ENCODE measurements at regions not wholly inside any gene's neighbourhood (a gene's known extent, or its start where the extent isn't known, plus 50 kb on each side); places are given as distances from the start of the nearest gene placed in this dataset.

- Histone ChIP-seq H3K79me2 (no peaks in the 10 kb centered on the region), H3K9ac (no peak overlapping the region), H3K4me3 (ENCODE audit: low read depth, low read length) (no peak overlapping the region), H2AFZ (no peak overlapping the region), H3K4me1 (no peaks in the 10 kb centered on the region), H3K36me3 (ENCODE audit: control insufficient read depth, insufficient read depth, low read length) (no peaks in the 10 kb centered on the region), H3K9me3 (ENCODE audit: control insufficient read depth, low read length) (no peaks in the 10 kb centered on the region), H3K4me2 (ENCODE audit: low read length) (no peak overlapping the region), H3K27ac (no peak overlapping the region), H3K27me3 (ENCODE audit: control insufficient read depth, insufficient read depth, low read length) (no peaks in the 10 kb centered on the region)
- TF ChIP-seq CTCF (IDR thresholded peaks at IDR 0.05) = no peak
Measured at GRCh38 chr16:51391798-51392511, 240.9 kb upstream of the SALL1 start.

DNA sequence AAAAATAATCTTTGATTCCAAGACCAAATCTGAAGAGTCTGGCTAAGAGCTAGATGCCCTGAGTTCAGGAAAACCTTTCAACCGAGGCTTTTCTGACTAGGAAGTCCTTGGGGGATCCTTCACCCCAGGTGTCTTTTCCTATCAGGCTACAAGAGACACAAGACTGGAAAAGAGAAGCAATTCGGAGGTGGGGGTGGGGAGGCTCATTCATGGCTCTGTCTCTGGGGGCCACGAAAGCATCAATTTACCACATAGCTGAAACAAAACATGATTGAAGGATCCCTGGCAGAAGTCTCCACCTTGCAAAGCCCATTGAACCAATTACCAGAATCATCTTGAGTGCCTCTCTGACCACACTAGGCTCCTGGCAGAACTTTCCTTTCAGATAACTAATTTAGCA lies 239.8 kb upstream of the SALL1 start:
- peaks cover 3% of the 10 kb centered on the region for H3K4me1 ChIP-seq
- H3K27me3 ChIP-seq (ENCODE audit: control insufficient read depth, insufficient read depth, low read length) = no peaks in the 10 kb centered on the region
- no peak overlapping the region for H2AFZ ChIP-seq
- H3K4me2 ChIP-seq (ENCODE audit: low read length) = no peak overlapping the region
- no peaks in the 10 kb centered on the region for H3K79me2 ChIP-seq
- H3K9ac ChIP-seq = no peak overlapping the region
- TF ChIP-seq CTCF (IDR thresholded peaks at IDR 0.05) = no peak
- no peak overlapping the region for H3K4me3 ChIP-seq (ENCODE audit: low read depth, low read length)
- H3K9me3 ChIP-seq (ENCODE audit: control insufficient read depth, low read length) = no peaks in the 10 kb centered on the region
- no peak overlapping the region for H3K27ac ChIP-seq
- no peaks in the 10 kb centered on the region for H3K36me3 ChIP-seq (ENCODE audit: control insufficient read depth, insufficient read depth, low read length)

DNA sequence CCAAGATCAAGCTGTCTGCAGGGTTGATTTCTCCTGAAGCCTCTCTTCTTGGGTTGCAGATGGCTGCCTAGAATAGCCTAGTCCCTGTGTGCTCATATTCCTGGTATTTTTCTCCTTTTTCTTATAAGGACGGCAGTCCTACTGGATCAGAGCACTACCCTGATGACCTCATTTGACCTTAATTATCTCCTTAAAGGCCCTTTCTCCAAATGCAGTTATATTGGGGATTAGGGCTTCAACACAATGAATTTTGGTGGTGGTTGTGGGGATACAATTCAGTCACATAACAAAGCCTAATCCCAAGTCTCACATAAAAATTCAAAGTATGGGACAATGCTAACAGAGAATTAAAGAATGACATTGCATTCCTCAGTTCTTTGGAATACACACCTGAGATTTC lies 238.8 kb upstream of the SALL1 start:
- Histone ChIP-seq H3K27ac (no peak overlapping the region), H2AFZ (no peak overlapping the region), H3K4me1 (peaks cover 12% of the 10 kb centered on the region), H3K4me2 (ENCODE audit: low read length) (no peak overlapping the region), H3K4me3 (ENCODE audit: low read depth, low read length) (no peak overlapping the region), H3K9me3 (ENCODE audit: control insufficient read depth, low read length) (no peaks in the 10 kb centered on the region), H3K36me3 (ENCODE audit: control insufficient read depth, insufficient read depth, low read length) (no peaks in the 10 kb centered on the region), H3K79me2 (no peaks in the 10 kb centered on the region), H3K27me3 (ENCODE audit: control insufficient read depth, insufficient read depth, low read length) (no peaks in the 10 kb centered on the region), H3K9ac (no peak overlapping the region)
- no peak for TF ChIP-seq CTCF (IDR thresholded peaks at IDR 0.05)

DNA sequence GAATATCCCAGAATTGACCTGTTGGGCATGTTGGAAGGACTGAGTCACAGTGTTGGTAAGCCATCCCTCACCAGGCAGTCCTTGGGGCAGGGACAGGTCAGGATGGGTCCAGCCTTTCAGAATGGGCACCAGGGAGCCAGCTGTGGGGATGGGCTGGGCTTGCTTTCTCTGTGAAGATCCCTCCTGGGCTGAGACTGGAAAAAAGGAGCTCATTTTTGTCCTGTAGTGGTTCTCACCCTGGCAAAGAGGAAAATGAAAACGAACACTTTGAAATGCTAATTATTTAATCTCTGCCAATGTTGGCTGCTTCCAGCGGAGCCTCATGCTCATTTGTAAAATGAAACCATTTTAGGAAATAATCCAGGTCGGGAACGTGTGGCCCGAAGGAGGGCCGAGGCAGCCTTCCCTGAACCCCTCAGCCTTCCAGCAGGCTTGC lies 237.5 kb upstream of the SALL1 start:
- H3K27ac ChIP-seq = no peak overlapping the region
- H3K9ac ChIP-seq = no peak overlapping the region
- no peaks in the 10 kb centered on the region for H3K27me3 ChIP-seq (ENCODE audit: control insufficient read depth, insufficient read depth, low read length)
- H3K4me3 ChIP-seq (ENCODE audit: low read depth, low read length) = no peak overlapping the region
- H3K36me3 ChIP-seq (ENCODE audit: control insufficient read depth, insufficient read depth, low read length) = no peaks in the 10 kb centered on the region
- no peaks in the 10 kb centered on the region for H3K79me2 ChIP-seq
- H3K9me3 ChIP-seq (ENCODE audit: control insufficient read depth, low read length) = no peaks in the 10 kb centered on the region
- H3K4me1 ChIP-seq = peaks cover 25% of the 10 kb centered on the region
- H2AFZ ChIP-seq = no peak overlapping the region
- no peak overlapping the region for H3K4me2 ChIP-seq (ENCODE audit: low read length)
- no peak for TF ChIP-seq CTCF (IDR thresholded peaks at IDR 0.05)

DNA sequence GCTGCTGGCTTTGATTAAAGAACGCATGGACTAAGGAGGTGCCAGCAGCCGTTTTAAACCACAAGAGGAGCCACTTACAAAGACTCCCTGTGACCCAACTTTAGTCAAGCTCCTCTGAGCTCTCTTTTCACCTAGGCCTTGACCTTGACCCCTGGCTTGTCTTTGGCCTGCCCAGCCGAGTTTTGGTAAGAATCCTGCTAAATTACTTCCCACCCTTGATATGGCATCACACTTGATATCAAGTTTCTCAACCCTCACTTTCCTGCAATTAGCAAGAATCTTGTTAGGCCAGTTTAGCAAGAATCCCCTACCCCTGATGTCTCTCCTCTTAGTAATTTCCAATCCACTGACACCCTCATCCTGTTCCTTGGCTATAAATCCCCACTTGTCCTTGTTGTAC lies 232.8 kb upstream of the SALL1 start:
- H3K27me3 ChIP-seq (ENCODE audit: control insufficient read depth, insufficient read depth, low read length) = no peaks in the 10 kb centered on the region
- no peak overlapping the region for H3K4me3 ChIP-seq (ENCODE audit: low read depth, low read length)
- H3K9me3 ChIP-seq (ENCODE audit: control insufficient read depth, low read length) = peaks cover 3% of the 10 kb centered on the region
- no peaks in the 10 kb centered on the region for H3K36me3 ChIP-seq (ENCODE audit: control insufficient read depth, insufficient read depth, low read length)
- H3K4me2 ChIP-seq (ENCODE audit: low read length) = peak overlapping the region; percentile 32
- TF ChIP-seq CTCF (IDR thresholded peaks at IDR 0.05) = no peak
- H3K79me2 ChIP-seq = no peaks in the 10 kb centered on the region
- H3K4me1 ChIP-seq = peaks cover 34% of the 10 kb centered on the region
- no peak overlapping the region for H3K9ac ChIP-seq
- H2AFZ ChIP-seq = peak overlapping the region; percentile 6
- H3K27ac ChIP-seq = peak overlapping the region; percentile 76
